ENCODE measurements at regions not wholly inside any gene's neighbourhood (a gene's known extent, or its start where the extent isn't known, plus 50 kb on each side); places are given as distances from the start of the nearest gene placed in this dataset.

DNA sequence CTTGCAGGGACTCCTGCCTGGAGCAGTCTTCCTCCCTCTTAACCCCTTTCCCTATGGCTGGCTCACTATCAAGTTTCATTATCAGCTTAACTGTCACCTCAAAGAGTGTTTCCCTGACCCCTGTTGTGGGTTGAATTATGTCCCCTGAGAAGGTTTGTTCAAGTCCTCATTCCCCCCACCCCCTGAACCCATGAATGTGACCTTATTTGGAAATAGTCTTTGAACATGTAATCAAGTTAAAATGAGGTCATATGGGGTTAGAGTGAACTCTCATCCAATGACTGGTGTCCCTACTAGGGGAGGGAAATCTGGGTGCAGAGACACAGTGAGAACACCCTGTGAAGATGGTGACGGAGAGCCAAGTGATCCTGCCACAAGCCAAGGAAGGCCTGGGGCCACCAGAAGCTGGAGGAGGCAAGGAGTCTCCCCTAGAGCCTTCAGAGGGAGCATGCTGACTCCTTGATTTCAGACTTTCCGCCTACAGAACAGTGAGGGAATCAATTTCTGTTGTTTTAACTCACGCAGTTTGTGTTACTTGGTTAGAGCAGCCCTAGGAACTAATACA lies 165.2 kb upstream of the TOP1 start:
- TF ChIP-seq, protein P1, sequence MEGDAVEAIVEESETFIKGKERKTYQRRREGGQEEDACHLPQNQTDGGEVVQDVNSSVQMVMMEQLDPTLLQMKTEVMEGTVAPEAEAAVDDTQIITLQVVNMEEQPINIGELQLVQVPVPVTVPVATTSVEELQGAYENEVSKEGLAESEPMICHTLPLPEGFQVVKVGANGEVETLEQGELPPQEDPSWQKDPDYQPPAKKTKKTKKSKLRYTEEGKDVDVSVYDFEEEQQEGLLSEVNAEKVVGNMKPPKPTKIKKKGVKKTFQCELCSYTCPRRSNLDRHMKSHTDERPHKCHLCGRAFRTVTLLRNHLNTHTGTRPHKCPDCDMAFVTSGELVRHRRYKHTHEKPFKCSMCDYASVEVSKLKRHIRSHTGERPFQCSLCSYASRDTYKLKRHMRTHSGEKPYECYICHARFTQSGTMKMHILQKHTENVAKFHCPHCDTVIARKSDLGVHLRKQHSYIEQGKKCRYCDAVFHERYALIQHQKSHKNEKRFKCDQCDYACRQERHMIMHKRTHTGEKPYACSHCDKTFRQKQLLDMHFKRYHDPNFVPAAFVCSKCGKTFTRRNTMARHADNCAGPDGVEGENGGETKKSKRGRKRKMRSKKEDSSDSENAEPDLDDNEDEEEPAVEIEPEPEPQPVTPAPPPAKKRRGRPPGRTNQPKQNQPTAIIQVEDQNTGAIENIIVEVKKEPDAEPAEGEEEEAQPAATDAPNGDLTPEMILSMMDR (IDR thresholded peaks at IDR 0.05) = no peak
- TF ChIP-seq POLR2A (IDR thresholded peaks at IDR 0.05) (no peak), EP300 (IDR thresholded peaks at IDR 0.05) (no peak)
